BLaER1 (cell line): ENCODE measurements at regions not wholly inside any gene's neighbourhood (a gene's known extent, or its start where the extent isn't known, plus 50 kb on each side); places are given as distances from the start of the nearest gene placed in this dataset.

Source experiments
- H3K27ac ChIP-seq: shearing (Covaris generic); formaldehyde crosslinking; 2 replicates; pipeline ENCODE4 v1.8.1; 2022
- H3K27me3 ChIP-seq: shearing (Covaris generic); formaldehyde crosslinking; 2 replicates; pipeline ENCODE4 v1.8.1; 2022
- H3K36me3 ChIP-seq: shearing (Covaris generic); formaldehyde crosslinking; 2 replicates; pipeline ENCODE4 v1.8.1; 2022
- H3K4me1 ChIP-seq: shearing (Covaris generic); formaldehyde crosslinking; 2 replicates; pipeline ENCODE4 v1.8.1; 2022
- H3K4me2 ChIP-seq: shearing (Covaris generic); formaldehyde crosslinking; 2 replicates; pipeline ENCODE4 v1.8.1; 2022
- H3K4me3 ChIP-seq: shearing (Covaris generic); formaldehyde crosslinking; 2 replicates; pipeline ENCODE4 v1.8.1; 2022
- H3K9ac ChIP-seq: shearing (Covaris generic); formaldehyde crosslinking; 2 replicates; pipeline ENCODE4 v1.8.1; 2022
- H3K9me3 ChIP-seq: shearing (Covaris generic); formaldehyde crosslinking; 2 replicates; pipeline ENCODE4 v1.8.1; 2022
- H4K20me1 ChIP-seq: shearing (Covaris generic); formaldehyde crosslinking; 2 replicates; pipeline ENCODE4 v1.8.1; 2022
- Cebpa-rat ChIP-seq: shearing (Covaris generic); IDR thresholded peaks from 2 replicates; pipeline ENCODE4 v1.8.1; 2022

DNA sequence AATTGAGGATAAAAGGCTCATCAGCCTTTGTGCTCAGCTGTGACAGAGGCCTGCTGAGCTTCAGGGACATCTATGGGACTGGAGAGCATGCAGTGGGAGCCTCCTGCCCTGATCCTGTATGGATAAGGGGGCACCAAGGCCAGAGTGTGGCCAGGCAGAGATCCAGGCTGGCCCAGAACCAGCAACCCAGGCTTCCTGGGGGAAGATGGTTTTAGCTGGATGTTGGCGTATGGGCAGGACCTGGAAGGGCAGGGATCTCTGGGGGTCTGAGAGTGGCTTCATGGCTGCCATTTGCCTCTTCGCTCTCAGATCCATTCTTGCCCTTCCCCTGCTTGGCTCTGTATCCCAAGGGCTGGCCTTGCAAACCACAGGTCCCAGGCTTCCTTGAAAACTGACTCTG, 169.9 kb downstream of the MACROH2A1 start:
- peak overlapping the region; percentile 86 for H3K27ac ChIP-seq
- no peak for TF ChIP-seq Cebpa-rat
- no peaks in the 10 kb centered on the region for H4K20me1 ChIP-seq
- H3K4me1 ChIP-seq, result peaks cover 86% of the 10 kb centered on the region
- H3K4me3 ChIP-seq, result no peak overlapping the region
- H3K9ac ChIP-seq, result no peak overlapping the region
- no peaks in the 10 kb centered on the region for H3K27me3 ChIP-seq
- H3K9me3 ChIP-seq, result peaks cover 7% of the 10 kb centered on the region; the same call in 1 of the 2 replicates
- H3K36me3 ChIP-seq, result no peaks in the 10 kb centered on the region
- peak overlapping the region; percentile 89; the same call in 1 of the 2 replicates for H3K4me2 ChIP-seq

DNA sequence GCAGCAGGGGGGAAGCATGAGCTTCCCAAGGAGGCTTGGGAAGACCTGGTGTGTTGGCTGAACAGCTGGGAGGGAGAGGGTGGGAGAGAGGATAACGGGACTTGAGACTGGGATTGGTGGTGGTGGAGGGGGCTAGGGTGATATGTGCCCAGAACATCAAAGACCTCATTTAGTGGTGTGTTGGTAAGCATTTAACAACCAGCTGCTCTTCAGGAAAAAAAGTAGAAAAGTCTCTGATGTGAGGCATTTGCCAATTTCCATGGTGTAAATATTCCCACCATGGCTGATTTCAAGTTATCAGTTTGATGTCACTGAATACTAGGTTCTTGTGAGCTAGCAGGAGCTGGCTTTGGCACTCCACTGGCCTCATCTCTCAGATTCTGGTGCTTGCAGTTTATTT, 170.8 kb downstream of the MACROH2A1 start:
- Histone ChIP-seq H3K4me1 (peaks cover 88% of the 10 kb centered on the region), H3K27me3 (no peaks in the 10 kb centered on the region), H3K9me3 (peaks cover 7% of the 10 kb centered on the region; the same call in 1 of the 2 replicates), H3K4me3 (no peak overlapping the region), H3K9ac (no peak overlapping the region; the same call in 1 of the 2 replicates), H3K4me2 (peak overlapping the region; percentile 89), H3K27ac (peak overlapping the region; percentile 86), H4K20me1 (no peaks in the 10 kb centered on the region), H3K36me3 (no peaks in the 10 kb centered on the region)
- TF ChIP-seq Cebpa-rat, result no peak

DNA sequence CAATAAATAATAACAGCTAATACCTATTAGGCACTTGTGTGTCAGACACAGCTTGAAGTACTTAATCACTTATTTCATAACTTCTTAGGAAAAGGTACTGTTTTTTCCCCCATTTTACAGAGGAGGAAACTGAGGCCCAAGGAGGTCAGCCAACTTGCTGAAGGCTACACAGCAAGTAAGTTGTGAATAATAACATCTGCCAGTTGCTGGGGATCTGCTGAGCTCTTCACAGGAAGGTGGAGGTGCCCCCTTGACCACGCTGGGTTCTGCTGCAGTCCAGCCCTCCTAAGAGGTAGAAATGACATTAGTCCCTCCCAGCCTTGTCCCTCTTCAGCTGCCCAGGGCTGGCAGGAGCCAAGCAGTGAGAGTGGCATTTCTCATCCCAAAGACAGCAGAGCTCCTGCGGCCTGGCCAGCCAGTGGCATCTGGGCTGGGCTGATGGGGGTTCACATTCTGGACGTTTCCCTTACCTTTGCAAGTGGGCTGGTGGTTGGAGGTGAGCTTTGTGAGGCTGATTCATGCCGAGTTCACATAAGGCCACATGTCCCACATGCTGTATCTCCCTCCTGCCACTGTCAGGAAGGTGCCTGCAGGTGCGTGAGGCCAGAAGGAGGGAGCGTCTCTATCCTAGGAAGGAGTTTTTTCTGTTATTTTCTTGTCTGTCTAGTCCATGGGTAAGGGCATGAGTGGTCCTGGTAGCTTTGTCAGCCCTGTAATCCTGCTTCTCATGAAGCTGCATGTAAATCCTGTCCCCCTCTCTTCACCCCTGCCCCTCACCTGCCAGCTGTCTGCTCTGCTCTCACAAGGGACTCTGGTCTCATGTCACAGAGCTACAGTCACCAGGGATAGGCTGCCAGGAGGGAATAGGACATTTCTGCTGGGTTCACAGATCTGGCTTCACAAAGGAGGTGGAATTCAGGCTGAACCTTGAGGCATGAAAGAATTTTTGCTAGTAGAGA, 171.7 kb downstream of the MACROH2A1 start:
- peak overlapping the region; percentile 78 for H3K9ac ChIP-seq
- H3K4me2 ChIP-seq, result peak overlapping the region; percentile 89
- H3K36me3 ChIP-seq, result no peaks in the 10 kb centered on the region
- H3K4me3 ChIP-seq, result peak overlapping the region; percentile 42
- H3K27me3 ChIP-seq, result no peaks in the 10 kb centered on the region
- H3K27ac ChIP-seq, result peak overlapping the region; percentile 86
- peaks cover 89% of the 10 kb centered on the region for H3K4me1 ChIP-seq
- H3K9me3 ChIP-seq, result peaks cover 7% of the 10 kb centered on the region; the same call in 1 of the 2 replicates
- no peak for TF ChIP-seq Cebpa-rat
- H4K20me1 ChIP-seq, result no peaks in the 10 kb centered on the region

DNA sequence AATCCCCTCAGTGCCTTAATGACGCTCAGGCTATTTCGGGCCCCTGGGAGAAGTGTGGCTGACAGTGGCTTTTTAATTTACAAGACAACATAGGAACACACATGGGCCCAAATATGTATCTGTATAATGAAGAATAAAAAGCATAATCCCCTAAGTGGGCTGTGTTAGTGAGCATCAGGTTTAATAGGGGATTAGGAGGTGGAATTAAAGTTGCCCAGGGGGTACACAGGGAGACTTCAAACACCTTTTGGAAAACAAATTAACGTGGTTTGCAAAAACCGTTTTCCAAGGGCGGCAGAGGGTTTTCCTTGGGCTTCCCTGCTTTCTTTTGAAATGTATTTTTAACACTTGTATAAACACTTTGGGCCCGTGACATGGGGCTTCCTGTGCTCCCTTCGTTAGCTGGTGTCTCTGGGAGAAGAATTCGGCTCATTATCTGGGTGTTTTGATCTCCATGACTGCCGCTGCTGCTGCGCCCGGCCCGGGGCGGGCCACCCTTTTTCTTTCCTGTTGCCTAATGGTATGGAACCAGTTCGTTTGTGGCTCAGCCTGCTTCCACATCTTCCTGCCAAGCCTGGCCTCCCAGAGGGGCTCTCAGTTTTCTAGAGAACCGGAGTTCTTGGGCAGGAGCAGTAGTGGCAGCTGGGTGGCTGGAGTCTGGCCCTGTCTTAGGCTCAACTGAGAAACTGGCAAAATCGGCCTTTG, 173.0 kb downstream of the MACROH2A1 start:
- no peaks in the 10 kb centered on the region for H3K27me3 ChIP-seq
- H3K9me3 ChIP-seq, result peaks cover 7% of the 10 kb centered on the region; the same call in 1 of the 2 replicates
- H3K4me2 ChIP-seq, result peak overlapping the region; percentile 89
- peak overlapping the region; percentile 42 for H3K4me3 ChIP-seq
- TF ChIP-seq Cebpa-rat, result peak; percentile 64; the same call in 1 of the 2 replicates
- H3K9ac ChIP-seq, result peak overlapping the region; percentile 78
- peak overlapping the region; percentile 86 for H3K27ac ChIP-seq
- H3K4me1 ChIP-seq, result peaks cover 92% of the 10 kb centered on the region
- no peaks in the 10 kb centered on the region for H3K36me3 ChIP-seq
- H4K20me1 ChIP-seq, result no peaks in the 10 kb centered on the region

DNA sequence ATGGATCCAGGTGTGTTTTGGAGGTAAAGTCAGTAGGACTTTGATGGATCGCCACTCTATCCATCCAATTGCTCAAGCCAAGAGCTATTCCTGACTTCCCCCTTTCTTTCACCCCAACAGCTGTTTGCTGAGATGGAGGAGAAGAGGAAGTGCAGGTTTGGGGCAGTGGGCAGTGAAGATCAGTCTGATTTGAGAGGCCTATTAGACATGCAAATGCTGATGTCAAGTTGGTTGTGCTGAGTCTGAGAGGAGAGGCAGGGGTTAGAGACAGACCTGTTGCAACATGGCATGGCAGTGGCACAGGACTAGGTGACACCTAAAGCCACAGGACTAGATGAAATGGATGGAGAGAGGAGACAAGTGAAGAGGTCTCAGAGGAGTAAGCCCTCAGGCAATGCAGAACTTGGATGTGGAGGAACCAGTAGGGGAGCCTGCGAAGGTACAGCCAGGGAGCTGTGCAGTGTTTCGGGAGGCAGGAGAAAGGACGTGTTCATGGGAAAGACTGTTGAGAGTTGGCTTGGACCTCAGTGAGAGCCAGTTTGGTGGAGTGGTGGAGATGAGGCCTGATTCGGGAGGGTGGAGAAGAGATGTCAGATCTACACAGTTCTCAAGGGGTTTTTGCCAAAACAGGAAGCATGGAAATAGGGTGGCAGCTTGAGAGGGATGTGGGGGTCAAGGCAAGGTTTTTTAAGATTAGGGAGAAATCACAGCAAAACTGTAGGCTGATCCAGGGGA, 175.0 kb downstream of the MACROH2A1 start:
- Histone ChIP-seq H3K4me2 (peak overlapping the region; percentile 89), H3K9me3 (0 out of 2 replicates have a peak, but pooled peaks cover 1% of the 10 kb centered on the region), H3K9ac (peak overlapping the region; percentile 7; the same call in 1 of the 2 replicates), H3K27ac (peak overlapping the region; percentile 86), H4K20me1 (no peaks in the 10 kb centered on the region), H3K27me3 (no peaks in the 10 kb centered on the region), H3K4me1 (peaks cover 87% of the 10 kb centered on the region), H3K36me3 (no peaks in the 10 kb centered on the region), H3K4me3 (no peak overlapping the region)
- TF ChIP-seq Cebpa-rat, result no peak

DNA sequence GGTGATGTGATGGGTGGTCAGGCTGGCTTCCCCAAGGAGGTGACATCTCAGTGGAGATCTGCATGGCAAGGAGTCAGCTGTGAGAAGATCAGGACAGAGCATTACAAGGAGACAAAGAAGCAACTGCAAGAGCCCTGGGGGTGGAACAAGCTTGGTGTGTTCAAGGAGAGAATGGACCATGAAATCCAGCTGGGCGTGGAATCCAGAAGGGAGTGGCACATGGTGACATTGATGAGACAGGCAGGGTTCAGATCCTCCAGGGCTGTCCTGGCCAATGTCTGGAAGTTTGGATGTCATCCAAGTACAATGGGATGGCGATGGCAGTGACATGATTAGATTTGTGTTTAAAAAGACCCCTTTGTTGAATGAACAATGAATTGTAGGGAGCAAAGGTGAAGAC, 175.6 kb downstream of the MACROH2A1 start:
- no peak overlapping the region for H3K4me3 ChIP-seq
- H3K9me3 ChIP-seq, result no peaks in the 10 kb centered on the region
- TF ChIP-seq Cebpa-rat, result no peak
- no peaks in the 10 kb centered on the region for H3K36me3 ChIP-seq
- no peak overlapping the region for H3K9ac ChIP-seq
- peaks cover 80% of the 10 kb centered on the region for H3K4me1 ChIP-seq
- H4K20me1 ChIP-seq, result no peaks in the 10 kb centered on the region
- peak overlapping the region; percentile 86 for H3K27ac ChIP-seq
- no peaks in the 10 kb centered on the region for H3K27me3 ChIP-seq
- peak overlapping the region; percentile 89 for H3K4me2 ChIP-seq

DNA sequence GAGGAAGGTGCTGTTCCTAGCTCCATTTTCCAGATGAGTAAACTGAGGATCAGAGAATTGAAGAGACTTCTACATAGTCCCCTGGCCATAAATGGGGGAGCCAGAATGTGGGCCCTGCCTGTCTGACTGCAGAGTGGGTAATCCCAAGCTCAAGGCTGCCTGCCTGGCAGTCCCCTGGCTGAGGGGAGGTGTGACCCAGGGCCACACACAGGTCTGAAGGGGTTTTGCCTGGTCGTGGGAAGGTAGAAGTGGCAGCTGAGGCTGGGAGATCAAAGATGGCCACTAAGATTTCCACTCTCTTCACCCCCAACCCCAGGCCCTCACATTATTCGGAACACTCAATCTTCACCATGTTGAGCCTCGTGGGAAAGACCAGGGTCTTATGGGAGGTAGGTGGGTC, 176.3 kb downstream of the MACROH2A1 start:
- Histone ChIP-seq H3K27ac (peak overlapping the region; percentile 86; the same call in 1 of the 2 replicates), H4K20me1 (no peaks in the 10 kb centered on the region), H3K4me2 (peak overlapping the region; percentile 89), H3K4me1 (peaks cover 74% of the 10 kb centered on the region), H3K9me3 (no peaks in the 10 kb centered on the region), H3K4me3 (no peak overlapping the region), H3K9ac (no peak overlapping the region), H3K36me3 (no peaks in the 10 kb centered on the region), H3K27me3 (no peaks in the 10 kb centered on the region)
- TF ChIP-seq Cebpa-rat, result no peak

DNA sequence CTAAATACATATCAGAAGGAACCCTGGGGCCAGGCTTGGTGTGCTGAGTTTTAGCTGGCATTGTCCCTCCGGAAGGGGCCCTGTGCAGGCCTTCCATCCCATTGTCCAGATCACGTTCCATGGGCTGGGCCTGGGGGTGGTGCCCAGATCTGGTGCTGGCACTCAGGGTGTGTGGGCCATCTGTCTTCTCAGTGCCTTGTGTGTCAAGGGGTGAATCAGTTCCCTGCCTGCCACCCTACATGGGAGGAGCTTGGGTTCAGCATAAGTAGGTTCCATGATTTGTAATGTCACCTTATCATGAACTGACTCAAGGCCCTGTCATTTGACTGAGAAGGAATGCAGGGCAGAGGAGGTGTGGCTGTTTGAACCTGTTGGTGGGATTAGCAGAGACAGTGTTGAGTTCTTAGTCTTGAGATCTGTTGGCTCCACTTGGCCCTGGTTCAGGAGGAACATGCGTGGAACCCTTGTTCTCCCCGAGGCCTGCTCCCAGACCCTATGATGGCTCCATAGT, 176.8 kb downstream of the MACROH2A1 start:
- Histone ChIP-seq H3K4me1 (peaks cover 69% of the 10 kb centered on the region), H3K9me3 (no peaks in the 10 kb centered on the region), H3K27ac (peak overlapping the region; percentile 86; the same call in 1 of the 2 replicates), H3K27me3 (no peaks in the 10 kb centered on the region), H3K9ac (no peak overlapping the region), H3K4me3 (no peak overlapping the region), H4K20me1 (no peaks in the 10 kb centered on the region), H3K4me2 (no peak overlapping the region), H3K36me3 (no peaks in the 10 kb centered on the region)
- no peak for TF ChIP-seq Cebpa-rat

DNA sequence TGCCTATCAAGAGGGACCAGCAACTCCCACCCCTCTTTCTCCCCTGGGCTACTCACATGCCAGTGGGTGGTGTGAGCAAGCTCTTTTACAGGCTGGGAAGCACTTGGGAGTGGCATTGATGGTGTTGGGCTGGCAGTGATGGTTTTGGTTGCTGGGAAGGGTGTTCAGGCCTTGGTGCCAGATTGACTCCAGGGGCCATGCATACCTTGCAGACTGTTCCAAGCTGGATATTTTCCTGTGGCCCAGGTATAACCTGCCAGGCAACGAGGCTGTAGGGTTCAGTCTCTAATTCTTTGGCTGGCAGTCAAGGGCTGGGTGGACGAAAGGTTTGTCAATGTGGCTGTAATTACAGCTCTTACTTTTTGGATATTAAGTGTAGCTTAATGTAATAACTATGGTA, 177.3 kb downstream of the MACROH2A1 start:
- no peaks in the 10 kb centered on the region for H3K9me3 ChIP-seq
- no peak overlapping the region for H3K4me2 ChIP-seq
- 0 out of 2 replicates have a peak overlapping the region, but pooled peaks have one; percentile 5 for H3K27ac ChIP-seq
- no peak overlapping the region for H3K9ac ChIP-seq
- H4K20me1 ChIP-seq, result no peaks in the 10 kb centered on the region
- TF ChIP-seq Cebpa-rat, result no peak
- H3K36me3 ChIP-seq, result no peaks in the 10 kb centered on the region
- no peaks in the 10 kb centered on the region for H3K27me3 ChIP-seq
- H3K4me1 ChIP-seq, result peaks cover 63% of the 10 kb centered on the region
- H3K4me3 ChIP-seq, result no peak overlapping the region
